ENCODE measurements at regions not wholly inside any gene's neighbourhood (a gene's known extent, or its start where the extent isn't known, plus 50 kb on each side); places are given as distances from the start of the nearest gene placed in this dataset.

- H3K27me3 ChIP-seq (ENCODE audit: control insufficient read depth in 2 of 2, insufficient read depth in 2 of 2, low read length in 2 of 2): peaks cover 0 to 4% of the 10 kb centered on the region in 2 experiments
- no peak overlapping the region for H3K27ac ChIP-seq (ENCODE audit: insufficient read depth, low read depth, low read length)
- intact Hi-C loops (cut with micrococcal nuclease) (no loop called here), dilution Hi-C loops (cut with MboI; ENCODE audit: extremely low pct_ligation_motif_present, low sequenced_read_pairs) (no loop called here)
- no peak for DNase-seq (ENCODE audit: low read depth, low spot score)
- no peak for FAIRE-seq
- H4K20me1 ChIP-seq (replicated peaks; ENCODE audit: control insufficient read depth, extremely low read depth, insufficient read depth, low read length): no peaks in the 10 kb centered on the region
- no peak for TF ChIP-seq POLR2A (IDR thresholded peaks at IDR 0.05; ENCODE audit: low read depth, low read length)
- TF ChIP-seq FOS (IDR thresholded peaks at IDR 0.05; ENCODE audit: borderline replicate concordance, insufficient read depth, low read length): no peak
- no peak for TF ChIP-seq GATA2 (IDR thresholded peaks at IDR 0.05; ENCODE audit: insufficient read depth, insufficient read length, low read depth, low read length)
- no peak for TF ChIP-seq POLR2AphosphoS5 (IDR thresholded peaks at IDR 0.05; ENCODE audit: insufficient read depth, low read depth, low read length)
- no peak for TF ChIP-seq JUN (IDR thresholded peaks at IDR 0.05; ENCODE audit: borderline replicate concordance, insufficient read depth, insufficient read length, low read depth)
- TF ChIP-seq CTCF (IDR thresholded peaks at IDR 0.05; ENCODE audit: extremely low read depth in 1 of 2, insufficient read depth in 1 of 2, low read depth in 1 of 2, low read length in 2 of 2): no peak
- no peak for TF ChIP-seq EZH2 (IDR thresholded peaks at IDR 0.05; ENCODE audit: borderline replicate concordance, low read depth, low read length, severe bottlenecking)
- TF ChIP-seq MAX (IDR thresholded peaks at IDR 0.05; ENCODE audit: insufficient read depth, insufficient read length): no peak
- TF ChIP-seq MYC (IDR thresholded peaks at IDR 0.05; ENCODE audit: low read depth, low read length): no peak
- H3K79me2 ChIP-seq (ENCODE audit: control insufficient read depth, insufficient read depth, low read length): no peaks in the 10 kb centered on the region
- CTCF ChIA-PET: interaction anchor here (0.8 to 3.0 kb wide), 5 partner anchors 10 to 306 kb away, joined by 3 to 19 read pairs (median 4); no protein-coding TSS in a partner anchor
- H3K4me3 ChIP-seq (replicated peaks in 1 of 3; ENCODE audit: insufficient read depth in 1 of 3, low read depth in 1 of 3, low read length in 3 of 3): no peak overlapping the region
- POLR2A ChIA-PET: no interaction called here
- BruUV-seq (replicated peaks): no TSS peak
- H2AFZ ChIP-seq (ENCODE audit: low read depth, low read length): no peak overlapping the region
- H3K9ac ChIP-seq (replicated peaks; ENCODE audit: extremely low read depth, insufficient read depth, low read length): no peak overlapping the region
- H3K9me1 ChIP-seq (replicated peaks; ENCODE audit: control insufficient read depth, extremely low read depth, insufficient read depth, low read length): no peaks in the 10 kb centered on the region
- no peaks in the 10 kb centered on the region for H3K36me3 ChIP-seq (ENCODE audit: control insufficient read depth in 2 of 2, extremely low read depth in 1 of 2, insufficient read depth in 2 of 2, low read length in 2 of 2)
- no peak overlapping the region for H3K4me2 ChIP-seq (ENCODE audit: insufficient read depth, low read length)
- no peaks in the 10 kb centered on the region for H3K4me1 ChIP-seq (ENCODE audit: control insufficient read depth, extremely low read depth, insufficient read depth, low read length)
- H3K9me3 ChIP-seq (replicated peaks; ENCODE audit: control insufficient read depth, insufficient read depth, low read length): no peaks in the 10 kb centered on the region
Observed at GRCh38 chr1:11340233-11340632, 67.2 kb downstream of the UBIAD1 start.

Data from endothelial cell of umbilical vein (primary cell).